Germinal center (tissue), 1 donor: ENCODE measurements at regions not wholly inside any gene's neighbourhood (a gene's known extent, or its start where the extent isn't known, plus 50 kb on each side); places are given as distances from the start of the nearest gene placed in this dataset.
"Not testable (repeated sequence)": the region's sequence is repeated elsewhere in the genome, so short reads cannot be mapped to it uniquely, and the experiment has no call there.

ENCODE experiments used
- DNase-seq: peaks from one replicate; pipeline ENCODE4 v3.0.0; 2012; ENCODE audit warnings: mixed read lengths, low spot score

GRCh38 chr3:197368330-197368729 is 69.9 kb upstream of the DLG1 start:
- DNase-seq, result no peak

- DNase-seq, result no peak
Observed at GRCh38 chr3:197367081-197367780, 68.8 kb upstream of the DLG1 start.

GRCh38 chr3:197366301-197367044 is 68.1 kb upstream of the DLG1 start:
- no peak for DNase-seq

GRCh38 chr3:197365586-197365985 is 67.2 kb upstream of the DLG1 start:
- no peak for DNase-seq

GRCh38 chr3:197364410-197365071 is 66.1 kb upstream of the DLG1 start:
- no peak for DNase-seq

- DNase-seq, result no peak
Observed at GRCh38 chr3:197363553-197364409, 65.4 kb upstream of the DLG1 start.

- DNase-seq, result no peak
Observed at GRCh38 chr3:197362081-197362480, 63.7 kb upstream of the DLG1 start.

- DNase-seq, result not testable (repeated sequence)
Observed at GRCh38 chr3:197360095-197360494, 61.7 kb upstream of the DLG1 start.

- not testable (repeated sequence) for DNase-seq
Observed at GRCh38 chr3:197359476-197359875, 61.1 kb upstream of the DLG1 start.

GRCh38 chr3:197356741-197357140 is 58.3 kb upstream of the DLG1 start:
- no peak for DNase-seq

GRCh38 chr3:197356275-197356674 is 57.9 kb upstream of the DLG1 start:
- no peak for DNase-seq

GRCh38 chr3:197355713-197356112 is 57.3 kb upstream of the DLG1 start:
- no peak for DNase-seq

- no peak for DNase-seq
Observed at GRCh38 chr3:197354568-197355001, 56.2 kb upstream of the DLG1 start.

GRCh38 chr3:197353867-197354567 is 55.6 kb upstream of the DLG1 start:
- no peak for DNase-seq

GRCh38 chr3:197353001-197353866 is 54.8 kb upstream of the DLG1 start:
- no peak for DNase-seq

GRCh38 chr3:197352382-197352781 is 54.0 kb upstream of the DLG1 start:
- DNase-seq, result no peak

- no peak for DNase-seq
Observed at GRCh38 chr3:197350446-197350845, 52.0 kb upstream of the DLG1 start.

GRCh38 chr3:197349368-197349767 is 51.0 kb upstream of the DLG1 start:
- no peak for DNase-seq
